ENCODE measurements at regions not wholly inside any gene's neighbourhood (a gene's known extent, or its start where the extent isn't known, plus 50 kb on each side); places are given as distances from the start of the nearest gene placed in this dataset.

- no peak overlapping the region for H3K4me3 ChIP-seq (ENCODE audit: low read depth, low read length)
- TF ChIP-seq CTCF (conservative IDR thresholded peaks at IDR 0.05; ENCODE audit: low read depth, low read length), result no peak
Measured at GRCh38 chr4:163748449-163748848, 254.0 kb downstream of the TMA16 start.

GRCh38 chr4:163755013-163755412 lies 260.5 kb downstream of the TMA16 start:
- DNase-seq (ENCODE audit: low read depth), result no peak

More at GRCh38 chr4:163748449-163748848, 254.0 kb downstream of the TMA16 start:
- no peak for DNase-seq (ENCODE audit: low read depth)

GRCh38 chr4:163757219-163757618 lies 262.7 kb downstream of the TMA16 start:
- no peak overlapping the region for H3K4me3 ChIP-seq (ENCODE audit: low read depth, low read length)
- no peak for DNase-seq (ENCODE audit: low read depth)
- TF ChIP-seq CTCF (conservative IDR thresholded peaks at IDR 0.05; ENCODE audit: low read depth, low read length), result no peak

More at GRCh38 chr4:163755013-163755412, 260.5 kb downstream of the TMA16 start:
- peak; percentile 56 for TF ChIP-seq CTCF (conservative IDR thresholded peaks at IDR 0.05; ENCODE audit: low read depth, low read length)
- no peak overlapping the region for H3K4me3 ChIP-seq (ENCODE audit: low read depth, low read length)

GRCh38 chr4:163758032-163758431 lies 263.5 kb downstream of the TMA16 start:
- peak; percentile 11 for TF ChIP-seq CTCF (conservative IDR thresholded peaks at IDR 0.05; ENCODE audit: low read depth, low read length)
- no peak overlapping the region for H3K4me3 ChIP-seq (ENCODE audit: low read depth, low read length)
- no peak for DNase-seq (ENCODE audit: low read depth)

GRCh38 chr4:163762741-163763140 lies 268.3 kb downstream of the TMA16 start:
- no peak overlapping the region for H3K4me3 ChIP-seq (ENCODE audit: low read depth, low read length)
- TF ChIP-seq CTCF (conservative IDR thresholded peaks at IDR 0.05; ENCODE audit: low read depth, low read length), result no peak
- no peak for DNase-seq (ENCODE audit: low read depth)

GRCh38 chr4:163764569-163764968 lies 270.1 kb downstream of the TMA16 start:
- no peak overlapping the region for H3K4me3 ChIP-seq (ENCODE audit: low read depth, low read length)
- TF ChIP-seq CTCF (conservative IDR thresholded peaks at IDR 0.05; ENCODE audit: low read depth, low read length), result no peak
- DNase-seq (ENCODE audit: low read depth), result no peak

GRCh38 chr4:163768014-163768413 lies 273.5 kb downstream of the TMA16 start:
- no peak overlapping the region for H3K4me3 ChIP-seq (ENCODE audit: low read depth, low read length)
- no peak for TF ChIP-seq CTCF (conservative IDR thresholded peaks at IDR 0.05; ENCODE audit: low read depth, low read length)
- no peak for DNase-seq (ENCODE audit: low read depth)
